GM18508 (cell line): ENCODE measurements at regions not wholly inside any gene's neighbourhood (a gene's known extent, or its start where the extent isn't known, plus 50 kb on each side); places are given as distances from the start of the nearest gene placed in this dataset.
"Not testable (repeated sequence)": the region's sequence is repeated elsewhere in the genome, so short reads cannot be mapped to it uniquely, and the experiment has no call there.

Source experiments
- ATAC-seq: cut with Tn5 transposase; IDR thresholded peaks from one replicate; pipeline ENCODE4 v1.9.1; 2021; ENCODE audit warnings: moderate number of reproducible peaks; ENCODE audit not compliant: insufficient read depth, unreplicated experiment

DNA sequence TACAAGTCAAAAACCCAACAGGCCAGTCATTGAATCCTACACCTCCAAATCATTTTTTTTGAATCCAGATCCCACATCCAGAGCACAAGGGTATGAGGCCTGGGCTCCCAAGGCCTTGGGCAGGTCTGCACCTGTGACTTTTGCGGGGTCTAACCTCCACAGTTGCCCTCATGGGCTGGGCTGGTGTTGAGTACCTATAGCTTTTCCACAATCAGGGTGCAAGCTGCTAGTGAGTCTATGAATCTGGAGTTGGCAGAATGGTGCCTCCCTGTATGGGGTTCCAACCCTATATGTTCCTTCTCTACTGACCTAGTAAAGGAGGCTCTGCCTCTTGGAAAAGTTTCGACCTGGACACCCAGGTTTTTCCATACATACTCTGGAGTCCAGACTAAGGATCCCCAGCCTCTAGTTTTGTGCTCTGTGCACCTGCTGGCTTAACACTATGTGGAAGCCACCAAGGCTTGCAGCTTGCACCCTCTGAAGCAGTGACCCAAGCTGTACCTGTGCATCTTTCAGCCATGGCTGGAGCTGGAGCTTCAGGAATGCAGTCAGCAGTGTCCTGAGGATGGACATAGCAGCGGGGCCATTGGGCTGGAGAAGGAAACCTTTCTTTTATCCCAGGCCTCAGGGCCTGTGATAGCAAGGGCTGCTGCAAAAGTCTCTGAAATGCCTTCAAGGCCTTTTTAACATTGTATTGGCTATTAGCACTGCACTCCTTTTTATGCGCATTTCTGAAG is 233.6 kb downstream of the CWH43 start:
- ATAC-seq: not testable (repeated sequence)

DNA sequence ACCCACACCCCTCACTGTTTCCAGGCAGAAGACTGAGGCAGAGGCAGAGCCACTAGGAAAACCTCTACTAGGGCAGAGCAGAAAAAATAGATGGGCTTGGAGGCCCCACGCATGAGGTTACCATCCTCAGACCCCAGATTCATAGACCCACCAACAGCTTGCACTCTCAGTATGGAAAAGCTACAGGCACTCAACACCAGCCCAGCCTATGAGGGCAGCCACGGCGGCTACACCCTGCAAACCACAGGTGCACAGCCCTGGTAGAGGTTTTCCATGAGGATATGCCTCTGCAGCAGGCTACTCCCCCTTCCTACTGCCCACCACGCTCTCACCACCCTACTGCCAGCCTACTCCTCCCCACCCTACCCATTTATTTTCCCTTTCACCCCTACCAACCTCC is 235.1 kb downstream of the CWH43 start:
- no peak for ATAC-seq

DNA sequence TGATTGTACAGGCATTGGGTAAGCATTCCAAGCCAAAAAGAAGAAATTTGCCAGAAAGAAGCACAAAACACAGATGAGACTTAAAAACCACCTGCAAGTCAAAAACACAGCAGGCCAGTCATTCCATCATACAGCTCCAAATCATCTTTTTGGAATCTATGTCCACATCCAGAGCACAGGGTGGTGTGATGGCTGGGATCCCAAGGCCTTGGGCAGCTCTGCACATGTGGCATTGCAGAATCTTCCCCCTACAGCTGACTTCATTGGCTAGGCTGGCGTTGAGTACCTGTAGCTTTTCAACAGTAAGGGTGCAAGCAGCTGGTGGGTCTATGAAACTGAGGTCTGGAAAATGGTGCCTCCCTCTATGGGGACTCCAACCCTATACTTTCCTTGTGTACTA is 236.7 kb downstream of the CWH43 start:
- ATAC-seq: not testable (repeated sequence)

DNA sequence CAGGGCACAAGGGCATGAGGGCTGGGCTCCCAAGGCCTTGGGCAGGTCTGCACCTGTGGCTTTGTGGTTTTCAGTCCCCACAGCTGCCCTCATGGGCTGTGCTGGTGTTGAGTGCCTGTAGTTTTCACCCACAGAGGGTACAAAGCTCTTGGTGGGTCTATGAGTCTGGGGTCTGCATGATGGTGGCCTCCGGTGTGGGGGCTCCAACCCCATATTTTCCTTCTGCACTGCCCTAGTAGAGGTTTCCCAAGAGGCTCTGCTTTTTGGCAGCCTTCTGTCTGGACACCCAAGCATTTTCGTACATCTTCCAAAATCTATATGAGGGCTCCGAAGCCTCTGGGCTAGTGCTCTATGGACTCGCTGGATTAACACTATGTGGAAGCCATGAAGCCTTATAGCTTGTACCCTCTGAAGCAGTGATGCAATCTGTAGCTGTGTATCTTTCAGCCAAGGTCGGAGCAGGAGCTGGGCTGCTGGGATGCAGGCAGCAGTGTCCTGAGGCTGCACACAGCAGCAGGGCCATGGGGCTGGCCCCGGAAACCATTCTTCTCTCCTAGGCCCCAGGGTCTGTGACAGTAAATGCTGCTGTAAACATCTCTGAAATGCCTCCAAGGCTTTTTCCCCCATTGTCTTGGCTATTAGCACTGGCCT is 240.3 kb downstream of the CWH43 start:
- ATAC-seq: not testable (repeated sequence)

DNA sequence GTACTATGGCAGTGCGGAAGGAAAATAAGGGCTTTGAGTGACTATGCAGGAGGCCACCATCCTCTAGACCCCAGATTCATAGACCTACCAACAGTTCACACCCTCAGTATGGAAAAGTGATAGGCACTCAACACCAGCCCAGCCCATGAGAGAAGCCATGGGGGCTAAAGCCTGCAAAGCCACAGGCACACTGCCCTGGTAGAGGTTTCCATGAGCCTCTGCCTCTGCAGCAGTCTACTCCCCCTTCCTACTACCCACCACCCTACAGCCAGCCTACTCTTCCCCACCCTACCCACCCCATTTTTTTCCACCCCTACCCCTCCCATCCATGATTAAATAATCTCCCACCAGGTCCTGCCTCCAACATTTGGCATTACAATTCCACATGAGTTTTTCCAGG is 241.9 kb downstream of the CWH43 start:
- ATAC-seq: not testable (repeated sequence)

DNA sequence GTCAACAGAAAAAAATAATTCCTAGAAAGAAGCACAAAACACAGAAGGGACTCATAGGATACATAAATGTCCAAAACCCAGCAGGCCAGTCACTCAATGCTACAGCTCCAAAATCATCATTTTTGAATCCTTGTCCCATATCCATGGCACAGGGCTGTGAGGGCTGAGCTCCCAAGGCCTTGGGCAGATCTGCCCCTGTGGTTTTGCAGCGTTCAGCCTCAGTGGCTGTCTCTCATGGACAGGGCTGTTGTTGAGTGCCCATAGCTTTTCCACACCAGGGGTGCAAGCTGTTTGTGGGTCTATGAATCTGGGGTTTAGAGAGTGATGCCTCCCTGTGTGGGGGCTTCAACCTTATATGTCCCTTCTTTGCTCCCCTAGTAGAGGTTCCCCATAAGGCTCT is 243.2 kb downstream of the CWH43 start:
- ATAC-seq: not testable (repeated sequence)

DNA sequence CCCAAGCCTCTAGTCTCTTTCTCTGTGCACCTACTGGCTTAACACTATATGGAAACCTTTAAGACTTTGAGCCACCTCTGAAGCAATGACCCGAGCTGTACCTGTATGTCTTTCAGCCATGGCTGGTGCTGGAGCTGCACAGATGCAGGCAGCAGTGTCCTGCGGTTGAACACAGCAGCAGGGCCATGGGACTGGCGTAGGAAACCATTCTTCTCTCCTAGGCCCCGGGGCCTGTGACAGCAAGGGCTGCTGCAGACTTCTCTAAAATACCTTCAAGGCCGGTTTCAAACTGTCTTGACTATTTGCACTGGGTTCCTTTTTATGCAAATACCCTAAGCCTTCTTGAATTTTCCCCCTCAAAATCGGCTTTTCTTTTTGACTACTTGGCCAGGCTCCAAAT is 243.6 kb downstream of the CWH43 start:
- ATAC-seq: not testable (repeated sequence)

DNA sequence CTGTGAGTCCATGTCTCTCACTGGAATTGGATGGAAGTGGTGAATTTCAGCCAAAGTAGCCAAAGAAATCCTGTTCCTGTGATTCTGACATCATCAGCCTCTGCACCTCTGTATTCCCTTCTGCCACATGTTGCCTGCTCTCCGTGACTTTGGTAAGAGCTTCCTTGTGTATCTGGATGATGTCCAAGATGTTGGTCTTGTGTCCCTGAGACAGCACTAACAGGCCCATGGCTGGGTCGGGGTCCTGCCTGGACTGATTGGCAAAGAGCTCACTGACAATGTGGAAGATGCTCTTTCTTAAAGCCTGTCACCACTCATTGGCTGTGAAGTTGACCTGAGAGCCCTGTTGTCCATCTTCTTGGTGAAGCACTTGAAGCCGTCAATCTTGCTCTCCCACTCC is 247.3 kb downstream of the CWH43 start:
- not testable (repeated sequence) for ATAC-seq

DNA sequence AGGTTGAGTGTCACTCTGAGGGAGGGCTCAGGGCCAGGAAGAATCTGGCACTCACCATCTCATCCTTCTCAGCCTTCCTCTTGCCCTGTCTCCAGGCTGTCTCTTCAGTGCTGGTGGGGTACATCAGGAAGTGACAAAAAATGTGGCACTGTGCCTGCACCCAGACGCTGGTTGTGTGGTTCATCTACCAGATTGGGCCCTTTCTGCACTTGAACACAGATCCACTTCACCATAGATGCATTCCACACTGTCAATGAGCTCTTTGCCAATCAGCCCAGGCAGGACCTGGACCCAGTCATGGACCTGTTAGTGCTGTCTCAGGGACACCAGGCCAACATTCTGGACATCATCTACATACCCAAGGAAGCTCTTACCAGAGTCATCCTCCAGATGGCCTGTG is 247.7 kb downstream of the CWH43 start:
- ATAC-seq: not testable (repeated sequence)

DNA sequence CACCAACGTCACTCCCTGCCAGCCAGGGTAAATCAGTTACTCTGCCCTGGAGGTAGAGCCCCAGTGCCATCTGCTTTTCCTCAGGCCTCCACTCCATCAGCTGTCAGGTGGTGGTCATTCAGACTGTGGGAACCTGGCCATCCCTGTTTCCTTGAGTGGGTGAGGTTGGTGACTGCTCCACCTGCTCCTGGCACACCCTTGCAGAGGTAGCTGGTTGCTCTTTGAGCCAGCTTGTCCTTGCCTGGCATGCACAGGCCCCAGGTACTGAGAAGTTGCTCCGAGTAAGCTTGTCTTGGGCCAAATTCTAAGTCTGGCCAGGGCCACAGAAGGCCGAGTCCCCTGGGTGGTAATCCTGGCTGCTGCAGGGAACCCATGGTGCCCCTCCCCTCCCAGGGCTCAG is 248.3 kb downstream of the CWH43 start:
- not testable (repeated sequence) for ATAC-seq

DNA sequence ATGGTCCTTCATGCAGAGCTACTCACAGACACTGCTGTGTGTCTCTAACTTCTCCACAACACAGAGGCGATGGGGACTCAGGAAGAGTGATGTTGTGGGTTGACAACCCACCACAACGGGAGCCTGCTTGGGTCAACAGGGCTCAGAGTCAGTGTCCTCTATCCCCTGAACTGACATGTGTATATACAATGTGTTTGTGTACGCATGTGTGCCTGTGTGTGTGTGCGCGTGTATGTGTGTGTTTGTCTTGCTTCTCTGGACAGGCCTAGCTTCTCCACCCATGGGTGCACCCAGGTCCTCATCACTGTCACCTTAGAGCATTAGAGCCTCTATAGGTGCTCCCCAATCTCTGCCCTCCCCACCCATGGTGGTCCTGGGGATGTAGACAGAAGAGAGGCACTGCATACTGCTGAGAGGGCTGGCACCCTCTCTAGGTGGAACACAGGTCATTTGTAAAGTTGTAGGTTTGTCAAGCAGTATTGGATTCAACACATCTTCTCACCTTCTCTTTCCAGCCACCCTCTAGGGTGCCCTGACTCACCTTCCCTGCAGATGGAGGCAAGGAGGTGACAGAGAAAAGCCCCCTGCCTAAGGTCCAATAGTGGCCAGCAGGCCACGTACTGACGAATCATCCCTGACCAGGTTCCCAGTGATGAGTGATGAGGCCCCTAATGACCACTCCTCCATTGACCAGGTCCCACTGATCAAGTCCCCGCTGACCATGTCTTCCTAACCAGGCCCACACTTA is 249.5 kb downstream of the CWH43 start:
- not testable (repeated sequence) for ATAC-seq

DNA sequence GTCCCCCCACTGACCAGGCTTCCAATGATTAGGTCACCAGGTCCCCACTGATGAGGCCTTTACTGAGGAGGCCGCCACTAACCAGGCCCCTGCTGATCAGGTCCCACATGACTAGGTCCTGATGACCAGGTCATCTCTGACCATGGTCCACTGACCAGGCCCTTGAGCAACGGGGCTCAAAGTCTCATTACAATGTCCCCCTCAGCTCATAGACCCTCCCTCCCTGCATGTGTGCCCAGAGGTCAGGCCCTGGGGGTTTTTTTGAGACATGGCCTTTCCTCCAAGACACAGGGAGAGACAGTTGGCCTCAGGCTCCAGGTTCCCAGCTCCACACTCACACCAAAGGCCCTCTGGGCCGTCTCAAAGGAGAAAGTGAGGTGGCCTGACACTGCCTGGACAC is 250.4 kb downstream of the CWH43 start:
- not testable (repeated sequence) for ATAC-seq

DNA sequence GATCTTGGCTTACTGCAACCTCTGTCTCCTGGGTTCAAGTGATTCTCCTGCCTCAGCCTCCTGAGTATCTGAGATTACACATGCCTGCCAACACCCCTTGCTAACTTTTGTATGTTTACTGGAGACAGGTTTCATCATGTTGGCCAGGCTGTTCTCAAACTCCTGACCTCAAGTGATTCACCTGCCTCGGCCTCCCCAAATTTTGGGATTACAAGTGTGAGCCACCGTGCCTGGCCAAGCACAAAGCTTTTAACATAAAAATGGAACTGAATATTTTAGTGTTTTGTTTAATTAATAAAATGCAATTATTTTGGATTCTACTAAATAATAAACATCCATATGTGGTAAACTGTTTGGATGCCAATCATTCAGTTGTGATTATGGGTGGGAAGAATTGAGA is 255.2 kb downstream of the CWH43 start:
- not testable (repeated sequence) for ATAC-seq

DNA sequence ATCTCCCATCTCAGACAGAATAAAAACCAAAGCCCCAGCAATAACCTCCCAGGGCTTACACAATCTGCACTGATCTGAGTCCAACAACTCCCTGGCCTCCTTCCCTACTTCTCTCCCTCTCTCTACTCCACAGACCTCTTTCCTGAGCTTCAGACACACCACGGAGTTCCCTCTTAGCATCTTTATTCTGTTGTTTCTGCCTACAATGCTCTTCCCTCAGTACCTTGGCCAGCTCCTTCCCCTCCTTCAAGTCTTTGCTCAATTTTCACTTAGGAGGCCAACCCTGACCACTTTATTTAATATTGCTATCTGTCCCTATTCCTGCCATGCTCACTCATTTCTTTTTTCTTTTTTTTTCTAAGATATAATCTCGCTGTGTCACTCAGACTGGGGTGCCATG is 276.7 kb downstream of the CWH43 start:
- not testable (repeated sequence) for ATAC-seq

DNA sequence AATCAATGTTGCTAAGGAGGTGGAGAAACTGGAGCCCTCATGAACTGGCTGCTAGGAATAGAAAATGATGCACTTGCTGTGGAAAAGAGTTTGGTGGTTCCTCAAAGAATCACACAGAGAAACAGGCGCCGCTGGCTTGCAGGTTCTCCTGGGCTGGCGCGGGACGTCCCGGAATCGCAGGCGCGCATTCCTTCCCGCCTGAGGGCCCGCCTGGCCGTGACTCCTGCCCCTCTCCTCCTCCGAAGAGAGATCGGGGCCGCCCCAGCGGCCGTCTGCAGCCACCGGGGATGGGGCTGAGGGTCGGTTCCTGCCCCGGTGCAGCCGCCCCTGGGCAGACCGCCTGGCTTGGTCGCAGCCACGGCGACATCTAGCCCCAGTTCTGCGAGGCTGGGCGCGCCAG is 284.4 kb downstream of the CWH43 start:
- ATAC-seq: not testable (repeated sequence)

DNA sequence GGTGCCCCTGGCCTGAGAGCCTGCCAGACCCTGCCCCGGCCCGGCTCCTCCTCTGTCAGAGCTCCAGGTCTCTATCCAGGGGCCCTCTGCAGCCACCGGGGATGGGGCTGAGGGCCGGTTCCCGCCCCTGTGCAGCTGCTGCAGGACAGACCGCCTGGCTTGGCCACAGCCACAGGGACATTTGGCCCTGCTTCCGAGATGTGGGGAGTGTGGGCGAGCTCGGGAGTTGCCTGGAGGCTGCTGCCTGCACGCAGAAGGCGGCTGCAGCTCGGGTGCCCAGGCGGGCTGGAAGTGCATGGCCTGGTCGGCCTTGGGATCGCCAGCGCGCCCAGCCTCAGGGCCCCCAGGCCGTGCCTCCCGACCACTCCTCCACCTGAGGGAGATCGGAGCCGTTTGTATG is 284.8 kb downstream of the CWH43 start:
- not testable (repeated sequence) for ATAC-seq

DNA sequence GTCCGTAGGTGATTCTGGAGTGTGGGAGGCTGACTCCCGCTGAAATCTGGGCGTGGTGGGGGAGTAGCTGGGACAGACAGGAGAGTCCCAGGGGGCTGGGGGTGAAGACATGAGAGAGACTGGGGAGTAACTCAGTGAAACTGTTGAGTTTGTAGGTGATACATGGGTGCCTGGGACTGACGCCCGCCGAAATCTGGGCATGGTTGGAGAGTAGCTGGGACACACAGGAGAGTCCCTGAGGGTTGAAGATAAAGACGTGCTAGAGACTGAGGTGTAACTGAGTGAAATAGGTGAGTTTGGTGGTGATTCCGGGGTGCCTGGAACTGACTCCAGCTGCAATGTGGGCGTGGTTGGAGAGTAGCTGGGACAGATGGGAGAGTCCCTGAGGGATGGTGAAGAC is 299.8 kb downstream of the CWH43 start:
- ATAC-seq: not testable (repeated sequence)

DNA sequence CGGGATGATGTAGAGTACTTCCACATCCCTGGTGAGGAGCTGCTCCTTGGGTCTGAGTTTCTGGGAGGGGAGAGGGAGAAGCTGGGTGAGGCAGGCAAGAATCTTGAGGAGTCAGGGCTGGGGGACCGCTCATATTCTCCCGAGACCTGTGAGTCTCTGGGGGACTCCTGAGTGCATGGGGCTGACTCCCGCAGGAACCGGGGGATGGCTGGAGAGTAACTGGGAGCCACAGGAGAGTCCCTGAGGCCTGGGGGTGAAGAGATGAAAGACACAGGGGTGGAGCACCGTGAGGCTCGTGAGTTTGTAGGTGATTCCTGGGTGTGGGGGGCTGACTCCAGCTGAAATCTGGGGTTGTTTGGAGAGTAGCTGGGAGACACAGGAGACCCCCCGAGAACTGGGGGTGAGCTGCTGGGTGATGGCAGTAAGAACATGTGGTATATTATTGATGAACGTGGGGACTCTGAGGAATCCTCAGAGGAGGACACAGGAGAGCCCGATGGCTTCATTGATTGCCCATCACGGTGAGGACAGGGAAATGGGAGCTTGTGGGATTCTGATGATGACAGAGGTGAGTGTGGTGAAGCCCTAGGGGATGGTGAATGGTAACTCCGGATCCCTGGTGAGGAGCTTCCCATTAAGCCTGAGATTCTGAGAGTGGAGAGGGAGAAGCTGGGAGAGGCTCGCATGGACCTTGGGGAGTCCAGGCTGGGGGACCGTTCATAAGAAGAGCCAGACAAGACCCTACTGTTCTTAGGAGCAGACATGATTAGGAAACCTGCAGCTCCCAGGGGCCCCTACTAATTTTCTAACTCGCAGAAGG is 301.1 kb downstream of the CWH43 start:
- ATAC-seq: not testable (repeated sequence)

DNA sequence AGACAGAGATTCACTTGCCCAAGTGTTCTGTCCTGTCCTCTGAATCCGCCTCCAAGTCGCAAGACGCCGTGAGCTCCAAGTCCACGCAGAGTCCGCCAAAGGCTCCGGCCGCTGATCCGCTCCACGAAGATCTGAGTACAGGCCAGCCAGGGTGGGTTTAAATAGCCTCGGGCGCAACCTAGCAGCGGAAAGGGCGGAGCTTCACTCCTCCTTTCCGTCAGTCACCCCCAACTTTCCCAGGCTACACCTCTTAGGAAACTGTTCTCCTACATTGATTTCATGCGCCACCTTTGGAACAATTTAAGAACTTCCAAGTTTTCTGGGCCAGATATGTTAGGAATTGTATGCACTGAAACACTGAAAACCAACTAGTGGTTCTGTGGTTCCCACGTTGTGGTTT is 301.8 kb downstream of the CWH43 start:
- not testable (repeated sequence) for ATAC-seq

DNA sequence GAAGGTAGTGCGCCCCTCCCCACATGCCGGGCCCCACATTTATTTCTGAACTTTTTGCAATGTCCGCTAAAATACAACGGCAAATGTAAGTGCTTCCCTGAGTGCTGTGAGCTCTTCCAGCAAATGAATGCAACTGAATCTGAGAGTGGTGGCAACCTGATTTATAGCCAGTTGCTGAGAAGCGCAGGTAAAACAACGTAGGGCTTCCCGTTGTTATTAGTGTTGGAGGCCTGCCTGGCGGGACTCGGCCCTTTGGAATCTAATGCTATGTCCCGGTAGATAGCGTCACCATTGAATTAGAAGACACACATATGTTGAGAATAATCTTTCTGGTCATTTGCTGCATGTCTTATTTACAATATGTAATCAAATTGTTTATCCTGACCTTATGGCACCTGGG is 302.7 kb downstream of the CWH43 start:
- not testable (repeated sequence) for ATAC-seq
